GM19239 (cell line): ENCODE measurements at regions not wholly inside any gene's neighbourhood (a gene's known extent, or its start where the extent isn't known, plus 50 kb on each side); places are given as distances from the start of the nearest gene placed in this dataset.

Experiments used
- DNase-seq: peaks from one replicate; pipeline ENCODE4 v3.0.0; 2011; ENCODE audit warnings: low spot score; ENCODE audit not compliant: insufficient read length
- FAIRE-seq: peaks from 2 replicates; lab custom pipeline; 2011; peaks lifted over from hg19 to GRCh38; lab: Jason Lieb, UNC

GRCh38 chr2:172282944-172283343, 144.4 kb upstream of the ITGA6 start:
- no peak for FAIRE-seq
- DNase-seq, result no peak

GRCh38 chr2:172283476-172283875, 143.9 kb upstream of the ITGA6 start:
- DNase-seq, result no peak
- FAIRE-seq, result no peak

- DNase-seq (no peak), FAIRE-seq (no peak)
Measured at GRCh38 chr2:172284209-172284608, 143.2 kb upstream of the ITGA6 start.

GRCh38 chr2:172285010-172285621, 142.3 kb upstream of the ITGA6 start:
- FAIRE-seq, result no peak
- DNase-seq, result no peak

GRCh38 chr2:172285760-172286159, 141.6 kb upstream of the ITGA6 start:
- FAIRE-seq (no peak), DNase-seq (no peak)

GRCh38 chr2:172287190-172287589, 140.2 kb upstream of the ITGA6 start:
- DNase-seq, result no peak
- no peak for FAIRE-seq

- no peak for DNase-seq
- no peak for FAIRE-seq
Measured at GRCh38 chr2:172287605-172288315, 139.6 kb upstream of the ITGA6 start.

- DNase-seq, result no peak
Measured at GRCh38 chr2:172288603-172289002, 138.8 kb upstream of the ITGA6 start.

GRCh38 chr2:172293952-172294351, 133.4 kb upstream of the ITGA6 start:
- FAIRE-seq, result no peak

More at GRCh38 chr2:172288603-172289002, 138.8 kb upstream of the ITGA6 start:
- FAIRE-seq, result no peak

GRCh38 chr2:172294983-172295382, 132.4 kb upstream of the ITGA6 start:
- DNase-seq, result no peak
- no peak for FAIRE-seq

More at GRCh38 chr2:172293952-172294351, 133.4 kb upstream of the ITGA6 start:
- DNase-seq, result no peak

GRCh38 chr2:172295677-172296076, 131.7 kb upstream of the ITGA6 start:
- DNase-seq, result no peak
- no peak for FAIRE-seq

GRCh38 chr2:172296267-172297046, 130.9 kb upstream of the ITGA6 start:
- DNase-seq (no peak), FAIRE-seq (no peak)

GRCh38 chr2:172297531-172297930, 129.9 kb upstream of the ITGA6 start:
- FAIRE-seq (no peak), DNase-seq (no peak)

- no peak for FAIRE-seq
- DNase-seq, result no peak
Measured at GRCh38 chr2:172297950-172298349, 129.4 kb upstream of the ITGA6 start.

GRCh38 chr2:172299741-172300140, 127.6 kb upstream of the ITGA6 start:
- DNase-seq, result no peak
- no peak for FAIRE-seq

- DNase-seq (no peak), FAIRE-seq (no peak)
Measured at GRCh38 chr2:172300851-172301250, 126.5 kb upstream of the ITGA6 start.

- DNase-seq (no peak), FAIRE-seq (no peak)
Measured at GRCh38 chr2:172305066-172305465, 122.3 kb upstream of the ITGA6 start.

- no peak for FAIRE-seq
Measured at GRCh38 chr2:172307800-172308199, 119.6 kb upstream of the ITGA6 start.

GRCh38 chr2:172308253-172308935, 119.0 kb upstream of the ITGA6 start:
- FAIRE-seq (no peak), DNase-seq (no peak)

More at GRCh38 chr2:172307800-172308199, 119.6 kb upstream of the ITGA6 start:
- DNase-seq, result no peak

- no peak for FAIRE-seq
Measured at GRCh38 chr2:172311921-172312345, 115.5 kb upstream of the ITGA6 start.

More at GRCh38 chr2:172311921-172312345, 115.5 kb upstream of the ITGA6 start:
- DNase-seq, result no peak
